ENCODE measurements at regions not wholly inside any gene's neighbourhood (a gene's known extent, or its start where the extent isn't known, plus 50 kb on each side); places are given as distances from the start of the nearest gene placed in this dataset.
A peak's percentile ranks its signal among the peaks of the same experiment; 100 is the strongest.
"Not testable (repeated sequence)": the region's sequence is repeated elsewhere in the genome, so short reads cannot be mapped to it uniquely, and the experiment has no call there.

GRCh38 chr10:109809954-109810353 is 113.4 kb downstream of the XPNPEP1 start:
- not testable (repeated sequence) for DNase-seq

DNA sequence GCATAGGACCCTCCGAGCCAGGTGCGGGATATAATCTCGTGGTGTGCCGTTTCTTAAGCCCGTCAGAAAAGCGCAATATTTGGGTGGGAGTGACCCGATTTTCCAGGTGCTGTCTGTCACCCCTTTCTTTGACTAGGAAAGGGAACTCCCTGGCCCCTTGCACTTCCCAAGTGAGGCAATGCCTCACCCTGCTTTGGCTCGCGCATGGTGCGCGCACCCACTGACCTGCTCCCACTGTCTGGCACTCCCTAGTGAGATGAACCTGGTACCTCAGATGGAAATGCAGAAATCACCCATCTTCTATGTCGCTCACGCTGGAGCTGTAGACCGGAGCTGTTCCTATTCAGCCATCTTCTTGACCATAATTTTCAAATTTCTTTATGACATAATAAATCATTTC is 122.1 kb downstream of the XPNPEP1 start:
- not testable (repeated sequence) for DNase-seq

DNA sequence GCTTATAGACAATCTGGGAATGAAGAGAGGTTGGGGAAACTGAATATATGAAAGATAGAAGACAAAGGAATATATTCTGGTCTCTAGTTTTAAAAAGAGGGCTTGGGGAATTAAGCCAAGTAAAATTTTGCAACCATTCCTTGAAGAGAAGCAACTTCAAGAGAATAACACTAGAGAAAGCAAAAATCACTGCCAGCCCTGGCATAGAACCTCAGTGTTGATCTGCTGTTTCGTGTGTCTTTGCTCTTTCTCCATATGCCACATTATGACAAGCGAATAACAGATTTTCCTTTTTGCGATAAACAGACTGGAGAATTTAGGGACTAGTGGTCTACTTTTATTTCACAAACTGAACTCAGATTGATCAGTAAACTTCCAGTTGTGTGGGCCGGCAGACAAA is 132.7 kb downstream of the XPNPEP1 start:
- DNase-seq: no peak

- DNase-seq: no peak
Observed at GRCh38 chr10:109784236-109784635, 139.1 kb downstream of the XPNPEP1 start.

- no peak for DNase-seq
Observed at GRCh38 chr10:109783286-109783685, 140.0 kb downstream of the XPNPEP1 start.

DNA sequence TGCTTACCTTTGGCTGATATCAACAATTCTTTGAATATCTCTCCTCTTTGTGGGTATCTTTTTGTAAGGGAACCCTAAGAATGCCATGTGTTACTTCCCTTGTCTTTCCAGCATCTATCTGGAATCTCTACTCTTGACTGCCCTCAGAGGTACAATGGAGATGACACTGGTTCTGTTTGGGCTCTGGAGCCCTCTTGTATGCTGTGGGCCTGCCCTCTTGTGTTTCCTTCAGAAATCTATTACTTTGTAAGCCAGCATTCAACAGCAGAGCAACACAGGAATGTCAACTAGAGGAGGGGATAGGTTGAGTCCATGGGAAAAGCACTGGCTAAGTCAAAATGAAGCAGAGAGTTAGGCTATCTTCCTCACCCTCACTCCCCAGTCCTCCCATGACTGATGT is 142.3 kb downstream of the XPNPEP1 start:
- no peak for DNase-seq

DNA sequence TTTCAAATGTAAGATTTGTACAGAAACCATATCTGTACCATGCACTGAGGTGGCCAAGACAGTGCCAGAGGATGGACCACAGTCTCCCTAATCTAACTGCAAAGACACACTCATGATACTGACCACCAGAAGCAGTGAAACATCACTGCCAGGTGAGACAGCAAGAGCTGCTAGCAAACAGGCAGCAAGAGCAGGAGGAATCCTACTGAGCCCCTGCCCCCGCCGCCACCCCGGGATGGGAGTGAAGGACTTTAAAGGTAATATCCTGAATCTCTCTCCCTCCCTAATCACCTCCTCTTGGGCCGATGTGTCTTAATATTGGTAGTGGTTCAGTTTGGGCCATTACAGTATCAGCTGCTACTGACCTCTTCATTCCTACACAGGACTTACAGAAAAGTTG is 144.3 kb downstream of the XPNPEP1 start:
- DNase-seq: no peak

GRCh38 chr10:109774121-109774440 is 149.2 kb downstream of the XPNPEP1 start:
- DNase-seq: no peak

GRCh38 chr10:109773288-109774120 is 149.8 kb downstream of the XPNPEP1 start:
- DNase-seq: peak; percentile 44

- no peak for DNase-seq
Observed at GRCh38 chr10:109770663-109771062, 152.6 kb downstream of the XPNPEP1 start.

DNA sequence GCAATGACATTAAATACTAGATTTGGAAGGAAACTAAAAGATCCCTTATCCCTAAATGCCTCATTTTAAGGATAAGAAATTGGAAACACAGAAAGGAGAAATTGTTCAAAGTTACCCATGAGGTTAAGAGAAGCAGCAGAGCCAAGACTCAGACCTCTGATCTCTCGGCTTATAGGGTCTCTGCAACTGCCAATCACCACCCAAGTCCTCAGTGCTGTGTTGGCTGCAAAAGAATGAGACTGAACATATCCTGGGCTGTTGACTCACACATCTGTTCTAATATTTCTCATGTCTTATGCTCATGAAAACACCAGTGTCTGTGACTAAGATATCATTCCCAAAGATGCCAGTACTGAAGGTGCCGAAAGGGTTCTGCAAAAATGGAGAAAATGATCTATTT is 153.3 kb downstream of the XPNPEP1 start:
- DNase-seq: no peak

DNA sequence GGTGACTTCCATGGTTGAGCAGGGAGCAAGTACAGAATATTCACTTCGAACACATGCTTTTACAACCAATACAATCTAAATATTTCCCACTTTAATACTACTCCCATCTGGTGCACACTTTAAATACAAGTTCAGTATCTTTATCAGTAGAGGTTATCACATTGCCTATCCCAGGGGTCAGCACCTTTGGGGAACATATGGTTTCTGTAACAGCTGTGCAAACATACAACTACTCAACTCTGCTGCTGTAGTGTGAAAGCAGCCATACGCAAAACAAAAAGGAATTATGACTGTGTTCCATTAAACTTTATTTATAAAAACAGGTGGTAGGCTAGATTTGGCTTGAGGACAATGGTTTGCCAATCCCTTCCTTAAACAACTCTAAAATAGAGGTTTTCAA is 157.5 kb downstream of the XPNPEP1 start:
- no peak for DNase-seq

DNA sequence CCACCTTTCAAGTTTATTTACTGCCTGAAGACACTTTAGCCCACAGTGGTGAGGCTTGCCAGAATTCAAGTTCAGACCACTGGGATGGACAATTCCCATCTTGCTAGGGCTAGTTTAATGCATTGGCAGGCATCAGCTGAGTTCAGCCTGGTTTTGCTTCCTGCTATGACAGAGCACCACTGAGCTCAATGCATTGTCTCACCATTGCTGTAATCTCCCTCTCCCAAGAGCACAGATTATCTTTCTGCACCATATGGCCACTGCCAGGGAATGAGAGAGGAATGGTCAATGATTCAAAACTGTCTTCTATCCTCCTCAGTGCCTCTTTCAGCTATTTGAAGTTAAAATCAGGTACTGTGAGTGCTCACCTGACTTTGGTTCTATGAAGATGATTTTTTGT is 160.8 kb downstream of the XPNPEP1 start:
- no peak for DNase-seq

DNA sequence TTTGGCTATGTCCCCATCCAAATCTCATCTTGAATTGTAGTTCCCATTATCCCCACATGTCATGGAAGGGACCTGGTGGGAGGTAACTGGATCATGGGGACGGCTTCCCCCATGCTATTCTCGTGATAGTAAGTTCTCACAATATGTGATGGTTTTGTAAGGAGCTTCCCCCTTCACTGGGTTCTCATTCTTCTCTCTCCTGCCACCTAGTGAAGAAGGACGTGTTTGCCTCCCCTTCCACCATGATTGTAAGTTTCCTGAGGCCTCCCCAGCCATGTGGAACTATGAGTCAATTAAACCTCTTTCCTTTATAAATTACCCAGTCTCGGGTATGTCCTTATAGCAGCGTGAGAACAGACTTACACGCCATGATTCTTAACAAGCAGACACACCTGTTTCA is 165.6 kb downstream of the XPNPEP1 start:
- DNase-seq: peak; percentile 3

- DNase-seq: no peak
Observed at GRCh38 chr10:109746861-109747260, 176.4 kb downstream of the XPNPEP1 start.

DNA sequence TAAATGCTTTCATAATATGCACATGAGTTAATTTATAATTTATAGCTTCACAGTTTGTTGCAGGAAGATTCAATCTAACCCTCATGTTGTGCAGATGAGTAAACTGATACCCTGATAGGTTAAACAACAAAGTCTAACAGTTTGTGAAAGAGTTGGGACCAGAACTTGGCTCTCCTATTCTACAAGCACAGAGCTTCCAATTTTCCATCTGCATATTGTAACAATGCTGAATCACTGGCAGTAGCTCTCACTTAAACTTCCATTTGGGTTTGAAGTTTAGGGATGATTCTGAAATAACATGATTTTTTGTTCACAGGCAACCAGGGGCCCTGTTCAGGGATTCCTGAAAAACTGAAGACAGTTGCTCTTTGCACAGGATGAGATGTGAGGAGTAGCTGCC is 179.3 kb downstream of the XPNPEP1 start:
- DNase-seq: no peak

GRCh38 chr10:109743574-109743973 is 179.7 kb downstream of the XPNPEP1 start:
- DNase-seq: no peak

GRCh38 chr10:109743146-109743545 is 180.2 kb downstream of the XPNPEP1 start:
- no peak for DNase-seq

- DNase-seq: no peak
Observed at GRCh38 chr10:109741712-109742111, 181.6 kb downstream of the XPNPEP1 start.

- DNase-seq: no peak
Observed at GRCh38 chr10:109740436-109740835, 182.9 kb downstream of the XPNPEP1 start.

- DNase-seq: no peak
Observed at GRCh38 chr10:109737626-109738025, 185.7 kb downstream of the XPNPEP1 start.

DNA sequence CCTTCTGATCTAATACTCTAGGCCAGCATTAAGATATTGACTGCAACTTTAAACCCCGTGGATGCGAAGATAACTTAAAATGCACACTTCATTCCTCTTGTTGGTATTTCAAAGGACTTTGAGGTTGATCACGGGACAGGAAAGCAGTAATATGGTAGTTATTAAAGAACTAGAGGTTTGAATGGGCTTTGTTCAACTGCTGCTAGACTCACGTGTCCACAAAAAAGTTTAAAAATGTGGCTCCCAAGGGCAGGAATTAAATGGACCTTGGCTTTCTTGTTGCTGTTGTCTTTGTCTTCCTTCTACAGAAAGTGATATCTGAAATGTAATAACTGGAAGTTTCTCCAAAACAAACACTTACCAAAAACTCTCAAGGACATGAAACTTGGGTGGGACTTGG is 186.3 kb downstream of the XPNPEP1 start:
- DNase-seq: no peak

DNA sequence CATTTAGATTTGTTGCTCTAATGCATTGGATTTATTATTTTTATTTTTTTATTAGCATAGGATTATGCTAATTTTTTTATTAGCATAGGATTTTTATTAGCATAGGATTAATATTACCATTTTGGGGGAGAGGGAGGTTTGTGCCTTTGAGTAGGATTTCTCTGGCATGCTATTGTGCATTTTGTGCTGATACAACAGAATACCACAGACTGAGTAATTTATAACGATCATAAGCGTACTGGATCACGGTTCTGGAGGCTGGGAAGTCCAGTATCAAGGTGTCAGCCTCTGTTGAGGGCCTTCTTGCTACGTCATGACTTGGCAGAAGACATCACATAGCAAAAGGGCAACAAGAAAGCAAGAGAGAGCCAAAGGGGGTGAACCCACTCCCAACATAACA is 187.5 kb downstream of the XPNPEP1 start:
- no peak for DNase-seq

- DNase-seq: no peak
Observed at GRCh38 chr10:109732254-109732965, 190.9 kb downstream of the XPNPEP1 start.

DNA sequence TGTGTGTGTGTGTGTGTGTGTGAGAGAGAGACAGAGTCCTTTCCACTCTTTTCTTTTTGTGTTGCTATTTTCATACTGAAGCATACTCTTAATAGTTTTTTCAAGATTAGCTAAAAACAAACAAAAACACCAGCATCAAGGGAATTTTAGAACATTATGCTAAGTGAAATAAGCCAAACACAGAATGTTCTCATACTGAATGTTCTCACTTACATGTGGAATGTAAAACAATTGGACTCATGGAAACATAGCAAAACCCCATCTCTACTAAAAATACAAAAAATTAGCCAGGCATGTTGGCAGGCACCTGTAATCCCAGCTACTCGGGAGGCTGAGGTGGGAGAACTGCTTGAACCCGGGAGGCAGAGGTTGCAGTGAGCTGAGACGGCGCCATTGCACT is 193.4 kb downstream of the XPNPEP1 start:
- DNase-seq: not testable (repeated sequence)
